Sigmoid colon (tissue), 3 donors: ENCODE measurements at regions not wholly inside any gene's neighbourhood (a gene's known extent, or its start where the extent isn't known, plus 50 kb on each side); places are given as distances from the start of the nearest gene placed in this dataset.

Source experiments
- CTCF ChIP-seq, 4 experiments: fragments of 450-650 bp in 3 of 4; fragments of 200-600 bp in 1 of 4; IDR thresholded peaks; one replicate each; pipeline ENCODE4 v1.5.1; 2016 to 2019; ENCODE audit warnings: antibody characterized with exemption in 4 of 4, mild to moderate bottlenecking in 3 of 4, moderate library complexity in 2 of 4
- POLR2A ChIP-seq, 2 donors: fragments of 450-650 bp; IDR thresholded peaks; one replicate each; pipeline ENCODE4 v1.6.1; 2016; ENCODE audit warnings: antibody characterized with exemption in 2 of 2, mild to moderate bottlenecking in 2 of 2, moderate library complexity in 2 of 2

GRCh38 chr13:107375701-107376340 is 807.9 kb upstream of the ARGLU1 start:
- TF ChIP-seq CTCF (IDR thresholded peaks at IDR 0.05) (no peak), POLR2A (IDR thresholded peaks at IDR 0.05) (no peak)
